ENCODE measurements at regions not wholly inside any gene's neighbourhood (a gene's known extent, or its start where the extent isn't known, plus 50 kb on each side); places are given as distances from the start of the nearest gene placed in this dataset.

DNA sequence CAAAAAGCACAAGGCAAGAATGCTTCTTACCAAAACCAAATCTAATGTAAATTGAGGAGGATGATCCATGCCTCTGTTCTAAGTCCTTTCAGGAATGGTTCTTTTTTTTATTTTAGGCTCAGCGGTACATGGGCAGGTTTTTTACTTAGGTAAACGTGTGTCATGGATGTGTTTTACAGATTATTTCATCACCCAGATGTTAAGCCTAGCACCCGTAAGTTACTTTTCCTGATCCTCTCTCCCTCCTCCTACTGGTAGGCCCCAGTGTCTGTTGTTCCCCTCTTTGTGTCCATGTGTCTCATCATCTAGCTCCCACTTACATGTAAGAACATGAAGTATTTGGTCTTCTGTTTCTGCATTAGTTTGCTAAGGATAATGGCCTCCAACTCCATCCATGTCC, 289.2 kb upstream of the THBS1 start:
- TF ChIP-seq, protein P1, sequence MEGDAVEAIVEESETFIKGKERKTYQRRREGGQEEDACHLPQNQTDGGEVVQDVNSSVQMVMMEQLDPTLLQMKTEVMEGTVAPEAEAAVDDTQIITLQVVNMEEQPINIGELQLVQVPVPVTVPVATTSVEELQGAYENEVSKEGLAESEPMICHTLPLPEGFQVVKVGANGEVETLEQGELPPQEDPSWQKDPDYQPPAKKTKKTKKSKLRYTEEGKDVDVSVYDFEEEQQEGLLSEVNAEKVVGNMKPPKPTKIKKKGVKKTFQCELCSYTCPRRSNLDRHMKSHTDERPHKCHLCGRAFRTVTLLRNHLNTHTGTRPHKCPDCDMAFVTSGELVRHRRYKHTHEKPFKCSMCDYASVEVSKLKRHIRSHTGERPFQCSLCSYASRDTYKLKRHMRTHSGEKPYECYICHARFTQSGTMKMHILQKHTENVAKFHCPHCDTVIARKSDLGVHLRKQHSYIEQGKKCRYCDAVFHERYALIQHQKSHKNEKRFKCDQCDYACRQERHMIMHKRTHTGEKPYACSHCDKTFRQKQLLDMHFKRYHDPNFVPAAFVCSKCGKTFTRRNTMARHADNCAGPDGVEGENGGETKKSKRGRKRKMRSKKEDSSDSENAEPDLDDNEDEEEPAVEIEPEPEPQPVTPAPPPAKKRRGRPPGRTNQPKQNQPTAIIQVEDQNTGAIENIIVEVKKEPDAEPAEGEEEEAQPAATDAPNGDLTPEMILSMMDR (IDR thresholded peaks at IDR 0.05 in 8 of 11, conservative IDR thresholded peaks at IDR 0.05 in 3 of 11) = no peak
- TF ChIP-seq POLR2A (IDR thresholded peaks at IDR 0.05) (no peak), POLR2AphosphoS5 (IDR thresholded peaks at IDR 0.05) (no peak)

Measured in spleen (tissue), 7 donors.